CD4-positive, alpha-beta T cell (primary cell): ENCODE measurements at regions not wholly inside any gene's neighbourhood (a gene's known extent, or its start where the extent isn't known, plus 50 kb on each side); places are given as distances from the start of the nearest gene placed in this dataset.

Source experiments
- ATAC-seq: fragments of 200-7000 bp; cut with Tn5 transposase; one replicate; pipeline ENCODE4 v1.10.0; 2022; ENCODE audit warnings: mild to moderate bottlenecking; ENCODE audit not compliant: poor library complexity
- CTCF ChIA-PET: fragments of 350-600 bp; sonication (Branson Sonifier 250); formaldehyde crosslinking; loops from one replicate; lab custom pipeline; 2021; ENCODE audit warnings: antibody characterized with exemption, inconsistent platforms; lab: Charles Lee
- POLR2A ChIA-PET: fragments of 350-600 bp; sonication (Branson Sonifier 250); formaldehyde crosslinking; loops from one replicate; lab custom pipeline; 2021; ENCODE audit warnings: antibody characterized with exemption, inconsistent platforms; lab: Charles Lee
- DNase-seq, 14 experiments: peaks; one replicate each; pipeline ENCODE4 v3.0.0-alpha.2; 2013 to 2020; ENCODE audit warnings: mixed read lengths in 2 of 14
- H3K27ac ChIP-seq, 2 donors: one replicate each; pipeline versions ENCODE4 v1.5.1 to v1.7.0; 2013; ENCODE audit warnings: low read length in 2 of 2, low read depth in 1 of 2, mild to moderate bottlenecking in 1 of 2
- H3K27me3 ChIP-seq, 2 experiments: 1 replicate in 1 of 2; 2 replicates in 1 of 2; pipeline versions ENCODE4 v1.6.1 to v1.7.0; 2013; ENCODE audit warnings: low read length in 2 of 2, control low read depth in 1 of 2, mild to moderate bottlenecking in 1 of 2, moderate library complexity in 1 of 2; ENCODE audit not compliant: insufficient read depth in 2 of 2, control insufficient read depth in 1 of 2
- H3K36me3 ChIP-seq: one replicate; pipeline ENCODE4 v1.6.1; 2013; ENCODE audit warnings: low read length, control low read depth; ENCODE audit not compliant: insufficient read depth
- H3K4me1 ChIP-seq: one replicate; pipeline ENCODE4 v1.6.1; 2013; ENCODE audit warnings: low read length, control low read depth; ENCODE audit not compliant: insufficient read depth
- H3K4me3 ChIP-seq: one replicate; pipeline ENCODE4 v1.5.1; 2013; ENCODE audit warnings: mild to moderate bottlenecking, low read length, moderate library complexity
- H3K9me3 ChIP-seq, 2 experiments: 1 replicate in 1 of 2; 2 replicates in 1 of 2; pipeline versions ENCODE4 v1.6.1 to v1.7.0; 2013; ENCODE audit warnings: low read length in 2 of 2, mild to moderate bottlenecking in 2 of 2, control low read depth in 1 of 2, moderate library complexity in 1 of 2; ENCODE audit not compliant: control insufficient read depth in 1 of 2, insufficient read depth in 1 of 2
- H3K27ac Mint-ChIP-seq: one replicate; pipeline ENCODE4 v1.8.0; 2020; ENCODE audit warnings: mixed read lengths
- H3K27me3 Mint-ChIP-seq: one replicate; pipeline ENCODE4 v1.8.0; 2021; ENCODE audit warnings: mixed read lengths
- H3K36me3 Mint-ChIP-seq: one replicate; pipeline ENCODE4 v1.8.0; 2021; ENCODE audit warnings: low read depth, mixed read lengths
- H3K4me1 Mint-ChIP-seq: one replicate; pipeline ENCODE4 v1.8.0; 2021; ENCODE audit warnings: low read depth, mixed read lengths
- H3K4me3 Mint-ChIP-seq: one replicate; pipeline ENCODE4 v1.8.0; 2020; ENCODE audit warnings: mild to moderate bottlenecking, mixed read lengths
- H3K9me3 Mint-ChIP-seq: one replicate; pipeline ENCODE4 v1.8.0; 2020; ENCODE audit warnings: mixed read lengths
- CTCF ChIP-seq: fragments of 200-600 bp; IDR thresholded peaks from one replicate; pipeline ENCODE4 v1.8.0; 2022; ENCODE audit warnings: antibody characterized with exemption, mild to moderate bottlenecking
- intact Hi-C, 2 experiments: fragments of 100-400 bp; cut with DNase I in 1 of 2; cut with micrococcal nuclease in 1 of 2; formaldehyde crosslinking; loops; one replicate each; pipeline versions ENCODE4 v1.15.1 to v1.9.0; 2023 to 2025; cut with DNase I, micrococcal nuclease

- ATAC-seq (no peak), DNase-seq (no peak)
- Histone ChIP-seq H3K9me3 (no peaks in the 10 kb centered on the region), H3K36me3 (no peaks in the 10 kb centered on the region), H3K27ac (no peak overlapping the region), H3K27me3 (no peaks in the 10 kb centered on the region), H3K4me1 (no peaks in the 10 kb centered on the region), H3K4me3 (no peak overlapping the region)
- Mint-ChIP-seq H3K4me1 (no peaks in the 10 kb centered on the region), H3K27ac (no peak overlapping the region), H3K9me3 (no peaks in the 10 kb centered on the region), H3K27me3 (no peaks in the 10 kb centered on the region), H3K4me3 (no peak overlapping the region), H3K36me3 (no peaks in the 10 kb centered on the region)
- no peak for TF ChIP-seq CTCF
- intact Hi-C loops: no loop called here
- ChIA-PET POLR2A (interaction anchor here (0.9 kb wide), 1 partner anchor 9 kb away, joined by 3 read pairs; no protein-coding TSS in a partner anchor), CTCF (no interaction called here)
These were observed 54.4 kb upstream of the GAB1 start for GRCh38 chr4:143282211-143282707.

GRCh38 chr4:143285696-143286437 is 50.8 kb upstream of the GAB1 start:
- intact Hi-C loops: no loop called here
- no peaks in the 10 kb centered on the region for H3K4me1 Mint-ChIP-seq
- H3K27me3 ChIP-seq: no peaks in the 10 kb centered on the region

GRCh38 chr4:143286701-143287571 is 49.7 kb upstream of the GAB1 start:
- Histone ChIP-seq H3K27me3 (no peaks in the 10 kb centered on the region), H3K36me3 (no peaks in the 10 kb centered on the region), H3K4me1 (no peaks in the 10 kb centered on the region), H3K4me3 (no peak overlapping the region), H3K9me3 (no peaks in the 10 kb centered on the region), H3K27ac (no peak overlapping the region)
- Mint-ChIP-seq H3K4me1 (no peaks in the 10 kb centered on the region), H3K27ac (no peak overlapping the region), H3K4me3 (no peak overlapping the region), H3K36me3 (no peaks in the 10 kb centered on the region), H3K27me3 (no peaks in the 10 kb centered on the region), H3K9me3 (no peaks in the 10 kb centered on the region)
- DNase-seq: no peak
- intact Hi-C loops: no loop called here
- no peak for TF ChIP-seq CTCF
- ATAC-seq: no peak
- ChIA-PET POLR2A (no interaction called here), CTCF (no interaction called here)

More at GRCh38 chr4:143285696-143286437, 50.8 kb upstream of the GAB1 start:
- Mint-ChIP-seq H3K27ac (no peak overlapping the region), H3K27me3 (no peaks in the 10 kb centered on the region), H3K9me3 (no peaks in the 10 kb centered on the region), H3K36me3 (no peaks in the 10 kb centered on the region), H3K4me3 (no peak overlapping the region)
- ChIA-PET CTCF (no interaction called here), POLR2A (no interaction called here)
- DNase-seq: no peak
- no peak overlapping the region for H3K4me3 ChIP-seq
- no peaks in the 10 kb centered on the region for H3K4me1 ChIP-seq
- H3K27ac ChIP-seq: no peak overlapping the region
- no peaks in the 10 kb centered on the region for H3K9me3 ChIP-seq
- no peak for TF ChIP-seq CTCF
- no peaks in the 10 kb centered on the region for H3K36me3 ChIP-seq
- no peak for ATAC-seq
